Endothelial cell of umbilical vein (primary cell): ENCODE measurements at regions not wholly inside any gene's neighbourhood (a gene's known extent, or its start where the extent isn't known, plus 50 kb on each side); places are given as distances from the start of the nearest gene placed in this dataset.

Experiments
- BruUV-seq: library from RNA; stranded (reverse); fragments of 400-500 nt; replicated peaks from 2 replicates; lab custom pipeline; 2021; lab: Mats Ljungman, UMichigan
- CTCF ChIA-PET: fragments of 300-600, 350-600 bp; sonication (Branson Sonifier 250); formaldehyde crosslinking; loops from one replicate; lab custom pipeline; 2021; ENCODE audit warnings: antibody characterized with exemption, inconsistent platforms; lab: Charles Lee
- POLR2A ChIA-PET: fragments of 300-600, 350-600 bp; sonication (Branson Sonifier 250); formaldehyde crosslinking; loops from one replicate; lab custom pipeline; 2021; ENCODE audit warnings: antibody characterized with exemption, inconsistent platforms; lab: Charles Lee
- DNase-seq: peaks from one replicate; pipeline ENCODE4 v3.0.0-alpha.2; 2011; ENCODE audit warnings: low read depth, low spot score
- FAIRE-seq: peaks from 2 replicates; lab custom pipeline; 2011; peaks lifted over from hg19 to GRCh38; lab: Jason Lieb, UNC
- H2AFZ ChIP-seq: 2 replicates; pipeline ENCODE4 v1.6.0; 2012; ENCODE audit warnings: low read depth, low read length, control low read depth, inconsistent platforms
- H3K27ac ChIP-seq: 2 replicates; pipeline ENCODE4 v1.5.1; 2011; ENCODE audit warnings: low read depth, mild to moderate bottlenecking, control low read depth, low read length, moderate library complexity; ENCODE audit not compliant: insufficient read depth
- H3K27me3 ChIP-seq, 2 experiments: 2 replicates each; pipeline versions ENCODE4 v1.6.0 to v1.6.1; 2011; ENCODE audit warnings: low read length in 2 of 2, mixed read lengths in 1 of 2; ENCODE audit not compliant: control insufficient read depth in 2 of 2, insufficient read depth in 2 of 2
- H3K36me3 ChIP-seq, 2 experiments: 2 replicates in 1 of 2; 3 replicates in 1 of 2; pipeline ENCODE4 v1.5.1; 2011; ENCODE audit warnings: low read length in 2 of 2, mild to moderate bottlenecking in 1 of 2, moderate library complexity in 1 of 2; ENCODE audit not compliant: control insufficient read depth in 2 of 2, insufficient read depth in 2 of 2; ENCODE audit errors: extremely low read depth in 1 of 2
- H3K4me1 ChIP-seq: 3 replicates; pipeline ENCODE4 v1.5.1; 2011; ENCODE audit warnings: mild to moderate bottlenecking, low read length; ENCODE audit not compliant: control insufficient read depth, insufficient read depth; ENCODE audit errors: extremely low read depth
- H3K4me2 ChIP-seq: 2 replicates; pipeline ENCODE4 v1.6.1; 2011; ENCODE audit warnings: low read length, control low read depth, mixed read lengths; ENCODE audit not compliant: insufficient read depth
- H3K4me3 ChIP-seq, 3 experiments: fragments of 200-600 bp in 1 of 3; sonication (generic), shearing (Covaris generic) in 1 of 3; replicated peaks in 1 of 3; 2 replicates each; pipeline ENCODE4 v1.5.1; 2011 to 2016; ENCODE audit warnings: control low read depth in 3 of 3, low read length in 3 of 3, mild to moderate bottlenecking in 2 of 3, inconsistent platforms in 1 of 3, low read depth in 1 of 3, moderate library complexity in 1 of 3; ENCODE audit not compliant: insufficient read depth in 1 of 3
- H3K79me2 ChIP-seq: 2 replicates; pipeline ENCODE4 v1.6.0; 2012; ENCODE audit warnings: low read length, inconsistent platforms; ENCODE audit not compliant: control insufficient read depth, insufficient read depth
- H3K9ac ChIP-seq: replicated peaks from 2 replicates; pipeline ENCODE3; 2011; ENCODE audit warnings: low read length, control low read depth; ENCODE audit not compliant: insufficient read depth; ENCODE audit errors: extremely low read depth
- H3K9me1 ChIP-seq: replicated peaks from 3 replicates; pipeline ENCODE4 v1.6.0; 2011; ENCODE audit warnings: mild to moderate bottlenecking, low read length; ENCODE audit not compliant: control insufficient read depth, insufficient read depth; ENCODE audit errors: extremely low read depth
- H3K9me3 ChIP-seq: replicated peaks from 2 replicates; pipeline ENCODE4 v1.5.1; 2012; ENCODE audit warnings: low read length, inconsistent platforms; ENCODE audit not compliant: control insufficient read depth, insufficient read depth
- H4K20me1 ChIP-seq: replicated peaks from 2 replicates; pipeline ENCODE3; 2011; ENCODE audit warnings: mild to moderate bottlenecking, low read length; ENCODE audit not compliant: control insufficient read depth, insufficient read depth; ENCODE audit errors: extremely low read depth
- EZH2 ChIP-seq: IDR thresholded peaks from 2 replicates; pipeline ENCODE4 v1.6.1; 2012; ENCODE audit warnings: borderline replicate concordance, low read depth, mild to moderate bottlenecking, moderate library complexity, low read length, inconsistent platforms; ENCODE audit not compliant: severe bottlenecking
- FOS ChIP-seq: IDR thresholded peaks from 2 replicates; pipeline ENCODE4 v1.6.1; 2011; ENCODE audit warnings: mild to moderate bottlenecking, low read length, moderate library complexity, borderline replicate concordance; ENCODE audit not compliant: insufficient read depth
- GATA2 ChIP-seq: IDR thresholded peaks from 2 replicates; pipeline ENCODE4 v1.7.0; 2011; ENCODE audit warnings: low read depth, mild to moderate bottlenecking, moderate library complexity, mixed read lengths, low read length; ENCODE audit not compliant: insufficient read length, insufficient read depth
- JUN ChIP-seq: IDR thresholded peaks from 2 replicates; pipeline ENCODE4 v1.6.1; 2011; ENCODE audit warnings: borderline replicate concordance, low read depth; ENCODE audit not compliant: insufficient read length, insufficient read depth
- MYC ChIP-seq: IDR thresholded peaks from one replicate; pipeline ENCODE4 v1.6.1; 2011; ENCODE audit warnings: mild to moderate bottlenecking, low read depth, low read length
- POLR2A ChIP-seq: IDR thresholded peaks from 2 replicates; pipeline ENCODE4 v1.6.1; 2012; ENCODE audit warnings: low read depth, mild to moderate bottlenecking, control low read depth, low read length
- POLR2AphosphoS5 ChIP-seq: IDR thresholded peaks from 2 replicates; pipeline ENCODE4 v1.6.1; 2012; ENCODE audit warnings: low read depth, mild to moderate bottlenecking, control low read depth, low read length, moderate library complexity; ENCODE audit not compliant: insufficient read depth
- dilution Hi-C: fragments of 300-500 bp; cut with MboI; formaldehyde crosslinking; loops from one replicate; pipeline ENCODE4 v1.15.0; 2019; ENCODE audit warnings: low sequenced_read_pairs; ENCODE audit not compliant: extremely low pct_ligation_motif_present
- intact Hi-C: fragments of 100-400 bp; cut with micrococcal nuclease; formaldehyde crosslinking; loops from one replicate; pipeline ENCODE4 v1.10.0; 2022
- TF ChIP-seq, protein P1 (sequence below), 2 donors: IDR thresholded peaks; 1 replicate in 1 of 2; 2 replicates in 1 of 2; pipeline ENCODE4 v1.5.1; 2011; ENCODE audit warnings: low read length in 2 of 2, mild to moderate bottlenecking in 2 of 2, moderate library complexity in 2 of 2, control low read depth in 1 of 2, inconsistent platforms in 1 of 2, low read depth in 1 of 2; ENCODE audit not compliant: insufficient read depth in 1 of 2; ENCODE audit errors: extremely low read depth in 1 of 2
- TF ChIP-seq, protein P2 (sequence below): IDR thresholded peaks from 2 replicates; pipeline ENCODE4 v1.6.1; 2011; ENCODE audit not compliant: insufficient read depth, insufficient read length

DNA sequence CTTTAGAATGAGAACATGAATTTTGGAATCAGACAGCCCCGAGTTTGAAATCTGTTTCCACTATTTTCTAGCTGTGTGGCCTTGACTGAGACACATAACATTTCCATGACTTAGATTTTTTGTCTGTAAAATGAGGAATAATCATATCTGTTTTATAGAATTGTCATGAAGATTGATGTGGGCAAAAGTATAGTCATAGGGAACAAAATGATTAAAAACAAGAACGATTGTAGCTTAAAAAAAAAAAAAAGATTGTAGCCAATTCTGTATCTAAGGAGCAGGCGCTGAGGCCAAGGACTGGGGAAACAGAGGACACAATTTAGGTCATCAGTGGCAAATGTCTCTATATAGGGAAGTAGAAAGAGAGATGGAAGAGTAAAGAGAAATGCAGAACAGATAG lies 201.6 kb upstream of the C1QTNF7 start:
- no peaks in the 10 kb centered on the region for H3K27me3 ChIP-seq
- H3K4me2 ChIP-seq = no peak overlapping the region
- TF ChIP-seq, protein P1, sequence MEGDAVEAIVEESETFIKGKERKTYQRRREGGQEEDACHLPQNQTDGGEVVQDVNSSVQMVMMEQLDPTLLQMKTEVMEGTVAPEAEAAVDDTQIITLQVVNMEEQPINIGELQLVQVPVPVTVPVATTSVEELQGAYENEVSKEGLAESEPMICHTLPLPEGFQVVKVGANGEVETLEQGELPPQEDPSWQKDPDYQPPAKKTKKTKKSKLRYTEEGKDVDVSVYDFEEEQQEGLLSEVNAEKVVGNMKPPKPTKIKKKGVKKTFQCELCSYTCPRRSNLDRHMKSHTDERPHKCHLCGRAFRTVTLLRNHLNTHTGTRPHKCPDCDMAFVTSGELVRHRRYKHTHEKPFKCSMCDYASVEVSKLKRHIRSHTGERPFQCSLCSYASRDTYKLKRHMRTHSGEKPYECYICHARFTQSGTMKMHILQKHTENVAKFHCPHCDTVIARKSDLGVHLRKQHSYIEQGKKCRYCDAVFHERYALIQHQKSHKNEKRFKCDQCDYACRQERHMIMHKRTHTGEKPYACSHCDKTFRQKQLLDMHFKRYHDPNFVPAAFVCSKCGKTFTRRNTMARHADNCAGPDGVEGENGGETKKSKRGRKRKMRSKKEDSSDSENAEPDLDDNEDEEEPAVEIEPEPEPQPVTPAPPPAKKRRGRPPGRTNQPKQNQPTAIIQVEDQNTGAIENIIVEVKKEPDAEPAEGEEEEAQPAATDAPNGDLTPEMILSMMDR (IDR thresholded peaks at IDR 0.05; ENCODE audit: extremely low read depth in 1 of 2, insufficient read depth in 1 of 2, low read depth in 1 of 2, low read length in 2 of 2) = no peak
- no peak for TF ChIP-seq GATA2
- TF ChIP-seq MYC = no peak
- TF ChIP-seq, protein P2, sequence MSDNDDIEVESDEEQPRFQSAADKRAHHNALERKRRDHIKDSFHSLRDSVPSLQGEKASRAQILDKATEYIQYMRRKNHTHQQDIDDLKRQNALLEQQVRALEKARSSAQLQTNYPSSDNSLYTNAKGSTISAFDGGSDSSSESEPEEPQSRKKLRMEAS = no peak
- no peak for TF ChIP-seq FOS
- no peak for TF ChIP-seq EZH2
- TF ChIP-seq POLR2AphosphoS5 = no peak
- TF ChIP-seq JUN = no peak
- TF ChIP-seq POLR2A = no peak
- no peaks in the 10 kb centered on the region for H3K36me3 ChIP-seq
- no peak overlapping the region for H3K9ac ChIP-seq
- H3K4me1 ChIP-seq = no peaks in the 10 kb centered on the region
- intact Hi-C loops (no loop called here), dilution Hi-C loops (no loop called here)
- H3K79me2 ChIP-seq = no peaks in the 10 kb centered on the region
- no peak overlapping the region for H3K4me3 ChIP-seq
- BruUV-seq = no TSS peak
- CTCF ChIA-PET = interaction anchor here (0.9 kb wide), 1 partner anchor 170 kb away, joined by 3 read pairs; no protein-coding TSS in a partner anchor
- H3K9me3 ChIP-seq = no peaks in the 10 kb centered on the region
- no peak overlapping the region for H2AFZ ChIP-seq
- H3K27ac ChIP-seq = no peak overlapping the region
- no peaks in the 10 kb centered on the region for H3K9me1 ChIP-seq
- FAIRE-seq = no peak
- DNase-seq = no peak
- H4K20me1 ChIP-seq = no peaks in the 10 kb centered on the region
- POLR2A ChIA-PET = no interaction called here
